H1 (cell line): ENCODE measurements at regions not wholly inside any gene's neighbourhood (a gene's known extent, or its start where the extent isn't known, plus 50 kb on each side); places are given as distances from the start of the nearest gene placed in this dataset.

Source experiments
- CBX8 ChIP-seq: fragments of 300-800, 300-1000 bp; sonication (generic); IDR thresholded peaks from 2 replicates; pipeline ENCODE4 v1.7.1; 2016; ENCODE audit warnings: low read depth, low read length, borderline replicate concordance
- CHD2 ChIP-seq: IDR thresholded peaks from 2 replicates; pipeline ENCODE4 v1.6.1; 2012; ENCODE audit warnings: low read length, improper control_type of control experiment
- FOSL1 ChIP-seq: IDR thresholded peaks from 2 replicates; pipeline ENCODE4 v1.6.1; 2011; ENCODE audit warnings: mild to moderate bottlenecking, low read depth, low read length, moderate library complexity; ENCODE audit not compliant: insufficient read depth
- GTF2F1 ChIP-seq: IDR thresholded peaks from 2 replicates; pipeline ENCODE4 v1.6.1; 2012; ENCODE audit warnings: low read depth, low read length, improper control_type of control experiment, borderline replicate concordance
- JUN ChIP-seq: IDR thresholded peaks from 2 replicates; pipeline ENCODE4 v1.6.1; 2011; ENCODE audit warnings: low read depth, mild to moderate bottlenecking, improper control_type of control experiment, low read length
- KDM1A ChIP-seq: fragments of 200-600, 300-600 bp; sonication (generic); IDR thresholded peaks from 2 replicates; pipeline ENCODE4 v1.7.1; 2016; ENCODE audit warnings: mild to moderate bottlenecking, low read length, borderline replicate concordance
- MAFK ChIP-seq: IDR thresholded peaks from 2 replicates; pipeline ENCODE4 v1.6.1; 2012; ENCODE audit warnings: low read depth, mild to moderate bottlenecking, improper control_type of control experiment, low read length
- POLR2A ChIP-seq, 2 experiments: IDR thresholded peaks; 1 replicate in 1 of 2; 2 replicates in 1 of 2; pipeline ENCODE4 v1.6.1; 2011; ENCODE audit warnings: low read depth in 2 of 2, low read length in 2 of 2, mild to moderate bottlenecking in 2 of 2; ENCODE audit errors: control extremely low read depth in 1 of 2
- POU5F1 ChIP-seq: IDR thresholded peaks from 2 replicates; pipeline ENCODE4 v1.6.1; 2011; ENCODE audit warnings: low read depth, mild to moderate bottlenecking, low read length, moderate library complexity
- SP1 ChIP-seq: IDR thresholded peaks from 2 replicates; pipeline ENCODE4 v1.6.1; 2011; ENCODE audit warnings: low read depth, low read length
- SRF ChIP-seq: IDR thresholded peaks from 2 replicates; pipeline ENCODE4 v1.6.1; 2011; ENCODE audit warnings: mild to moderate bottlenecking, low read depth, low read length, moderate library complexity
- TEAD4 ChIP-seq: IDR thresholded peaks from 2 replicates; pipeline ENCODE4 v1.6.1; 2012; ENCODE audit warnings: low read depth, low read length, inconsistent platforms, mixed read lengths
- ZNF274 ChIP-seq: IDR thresholded peaks from 2 replicates; pipeline ENCODE4 v1.7.0; 2012; ENCODE audit warnings: low read length, borderline replicate concordance; ENCODE audit errors: extremely low read depth
- TF ChIP-seq, protein P1 (sequence below): IDR thresholded peaks from 2 replicates; pipeline ENCODE4 v1.6.1; 2012; ENCODE audit warnings: inconsistent platforms
- TF ChIP-seq, protein P2 (sequence below): IDR thresholded peaks from 2 replicates; pipeline ENCODE4 v1.6.1; 2012; ENCODE audit warnings: inconsistent platforms
- TF ChIP-seq, protein P3 (sequence below): IDR thresholded peaks from 2 replicates; pipeline ENCODE4 v1.6.1; 2011; ENCODE audit warnings: low read length, improper control_type of control experiment

DNA sequence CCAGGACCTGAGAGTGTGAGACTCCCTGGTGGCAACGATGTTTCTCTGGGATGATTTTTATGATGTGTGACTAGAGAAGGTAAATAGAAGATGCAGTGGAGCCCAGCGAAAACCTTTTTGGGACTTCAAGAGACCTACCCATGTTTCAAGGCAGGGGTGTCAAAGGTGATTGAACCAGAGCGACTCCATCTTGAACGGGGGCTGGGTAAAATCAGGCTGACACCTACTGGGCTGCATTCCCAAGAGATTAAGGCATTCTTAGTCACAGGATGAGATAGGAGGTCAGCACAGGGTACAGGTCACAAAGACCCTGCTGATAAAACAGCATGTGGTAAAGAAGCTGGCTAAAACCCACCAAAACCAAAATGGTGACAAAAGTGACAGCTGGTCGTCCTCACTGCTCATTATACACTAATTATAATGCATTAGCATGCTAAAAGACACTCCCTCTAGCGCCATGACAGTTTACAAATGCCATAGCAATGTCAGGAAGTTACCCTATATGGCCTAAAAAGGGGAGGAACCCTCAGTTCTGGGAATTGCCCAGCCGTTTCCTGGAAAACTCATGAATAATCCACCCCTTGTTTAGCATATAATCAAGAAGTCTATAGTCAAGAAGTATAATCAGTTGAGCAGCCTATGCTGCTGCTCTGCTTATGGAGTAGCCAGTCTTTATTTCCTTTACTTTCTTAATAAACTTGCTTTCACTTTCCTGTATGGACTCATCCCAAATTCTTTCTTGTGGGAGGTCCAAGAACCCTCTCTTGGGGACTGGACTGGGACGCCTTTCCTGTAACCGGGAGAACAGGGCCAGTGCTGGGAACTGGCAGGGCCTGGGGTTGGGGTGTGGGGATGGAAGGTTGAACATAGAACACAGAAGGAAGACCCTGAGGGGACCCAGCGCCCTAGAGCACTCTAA is 526.4 kb downstream of the QKI start (continued):
- TF ChIP-seq CHD2: 0 out of 2 replicates have a peak, but pooled peaks have one; percentile 28
- TF ChIP-seq CBX8: no peak
- TF ChIP-seq FOSL1: no peak
- peak; percentile 30; the same call in 1 of the 2 replicates for TF ChIP-seq KDM1A
- TF ChIP-seq, protein P1, sequence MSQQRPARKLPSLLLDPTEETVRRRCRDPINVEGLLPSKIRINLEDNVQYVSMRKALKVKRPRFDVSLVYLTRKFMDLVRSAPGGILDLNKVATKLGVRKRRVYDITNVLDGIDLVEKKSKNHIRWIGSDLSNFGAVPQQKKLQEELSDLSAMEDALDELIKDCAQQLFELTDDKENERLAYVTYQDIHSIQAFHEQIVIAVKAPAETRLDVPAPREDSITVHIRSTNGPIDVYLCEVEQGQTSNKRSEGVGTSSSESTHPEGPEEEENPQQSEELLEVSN: peak; percentile 22; the same call in 1 of the 2 replicates
- no peak for TF ChIP-seq GTF2F1
- TF ChIP-seq, protein P2, sequence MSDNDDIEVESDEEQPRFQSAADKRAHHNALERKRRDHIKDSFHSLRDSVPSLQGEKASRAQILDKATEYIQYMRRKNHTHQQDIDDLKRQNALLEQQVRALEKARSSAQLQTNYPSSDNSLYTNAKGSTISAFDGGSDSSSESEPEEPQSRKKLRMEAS: no peak
- TF ChIP-seq, protein P3, sequence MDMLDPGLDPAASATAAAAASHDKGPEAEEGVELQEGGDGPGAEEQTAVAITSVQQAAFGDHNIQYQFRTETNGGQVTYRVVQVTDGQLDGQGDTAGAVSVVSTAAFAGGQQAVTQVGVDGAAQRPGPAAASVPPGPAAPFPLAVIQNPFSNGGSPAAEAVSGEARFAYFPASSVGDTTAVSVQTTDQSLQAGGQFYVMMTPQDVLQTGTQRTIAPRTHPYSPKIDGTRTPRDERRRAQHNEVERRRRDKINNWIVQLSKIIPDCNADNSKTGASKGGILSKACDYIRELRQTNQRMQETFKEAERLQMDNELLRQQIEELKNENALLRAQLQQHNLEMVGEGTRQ: no peak
- TF ChIP-seq POLR2A (IDR thresholded peaks at IDR 0.05; ENCODE audit: control extremely low read depth in 1 of 2, low read depth in 2 of 2, low read length in 2 of 2): no peak
- TF ChIP-seq MAFK: no peak
- TF ChIP-seq SRF: no peak
- TF ChIP-seq POU5F1: no peak
- no peak for TF ChIP-seq JUN
- peak; percentile 58; the same call in 1 of the 2 replicates for TF ChIP-seq SP1
- TF ChIP-seq ZNF274: no peak
- peak; percentile 90 for TF ChIP-seq TEAD4
